ENCODE measurements at regions not wholly inside any gene's neighbourhood (a gene's known extent, or its start where the extent isn't known, plus 50 kb on each side); places are given as distances from the start of the nearest gene placed in this dataset.

DNA sequence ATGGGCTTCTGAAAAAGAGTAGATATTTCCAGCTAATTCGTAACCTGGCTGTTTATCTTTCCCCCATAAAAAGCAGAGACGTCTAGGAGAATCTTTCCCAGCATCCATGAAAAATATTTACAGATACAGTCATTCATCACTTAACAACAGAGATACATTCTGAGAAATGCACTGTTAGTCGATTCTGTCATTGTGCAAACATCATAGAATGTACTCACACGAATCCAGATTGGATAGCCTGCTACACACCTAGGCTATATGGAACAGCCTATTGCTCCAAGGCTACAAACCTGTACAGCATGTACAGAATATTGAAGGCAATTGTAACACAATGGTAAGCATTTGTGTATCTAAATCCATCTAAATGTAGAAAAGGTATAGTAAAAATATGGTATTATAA is 530.2 kb upstream of the NBEA start:
- H3K36me3 ChIP-seq, result no peaks in the 10 kb centered on the region
- H3K4me1 ChIP-seq, result no peaks in the 10 kb centered on the region
- no peak for TF ChIP-seq CTCF (IDR thresholded peaks at IDR 0.05)
- no peak for TF ChIP-seq POLR2A (IDR thresholded peaks at IDR 0.05)
- WGBS, 2 donors, result 89 to 96% methylated on average over 4 of the region's 4 CpGs
- no peak for DNase-seq
- no peak overlapping the region for H3K27ac ChIP-seq
- no peaks in the 10 kb centered on the region for H3K9me3 ChIP-seq
- no peaks in the 10 kb centered on the region for H3K27me3 ChIP-seq
- intact Hi-C loops (cut with DNase I), result no loop called here
- no peak overlapping the region for H3K4me3 ChIP-seq (replicated peaks in 1 of 3)

DNA sequence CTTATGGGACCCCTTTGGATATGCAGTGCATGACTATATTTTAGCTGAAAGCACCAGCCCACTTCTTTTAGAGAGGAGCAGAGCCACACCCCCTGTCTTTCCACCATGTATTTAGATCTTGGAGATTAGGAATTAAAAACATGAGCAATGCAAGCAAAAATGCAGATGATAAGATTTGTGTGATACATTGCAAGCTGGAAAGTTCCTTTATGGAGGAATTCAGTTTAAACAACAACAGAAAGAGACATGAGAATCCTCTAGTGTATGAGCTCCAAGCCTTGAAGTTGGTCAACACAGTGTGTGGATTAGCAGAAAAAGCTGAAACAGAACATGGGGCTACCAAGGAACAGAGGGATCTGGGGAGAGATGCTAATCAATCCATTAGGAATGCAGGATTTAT is 529.8 kb upstream of the NBEA start:
- H3K36me3 ChIP-seq, result no peaks in the 10 kb centered on the region
- H3K4me1 ChIP-seq, result no peaks in the 10 kb centered on the region
- intact Hi-C loops (cut with DNase I), result no loop called here
- TF ChIP-seq CTCF (IDR thresholded peaks at IDR 0.05) (no peak), POLR2A (IDR thresholded peaks at IDR 0.05) (no peak)
- H3K27me3 ChIP-seq, result no peaks in the 10 kb centered on the region
- no peak overlapping the region for H3K27ac ChIP-seq
- no peak for DNase-seq
- H3K9me3 ChIP-seq, result no peaks in the 10 kb centered on the region
- H3K4me3 ChIP-seq (replicated peaks in 1 of 3), result no peak overlapping the region

DNA sequence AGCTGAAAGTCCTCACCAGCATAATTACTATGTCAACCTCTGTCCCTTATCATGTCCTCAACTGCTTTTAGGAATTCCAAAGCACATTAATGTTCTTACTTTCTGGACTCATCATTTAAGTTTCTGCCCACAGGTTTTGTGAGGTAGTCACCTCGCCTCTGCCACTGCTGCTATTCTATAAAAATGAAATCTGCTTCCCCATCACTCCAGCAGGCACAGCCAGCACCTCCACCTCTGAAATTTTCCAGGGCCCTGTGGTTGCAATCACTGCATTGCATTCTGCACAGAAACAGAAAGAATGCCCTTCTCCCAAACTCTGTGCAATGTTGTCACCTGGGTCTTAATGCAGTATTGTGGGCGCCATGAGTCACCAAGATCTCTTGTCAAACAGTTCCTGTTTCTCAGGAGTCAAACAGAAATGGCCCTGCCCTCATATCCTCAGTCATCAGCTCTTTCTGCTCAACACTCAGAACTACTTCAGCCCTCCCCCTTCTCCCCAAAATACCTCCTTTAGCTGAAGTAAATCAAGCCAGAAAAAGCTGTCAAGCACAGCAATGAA is 529.2 kb upstream of the NBEA start:
- DNase-seq, result no peak
- H3K27ac ChIP-seq, result no peak overlapping the region
- H3K4me1 ChIP-seq, result no peaks in the 10 kb centered on the region
- WGBS, 2 donors, result 89 to 90% methylated on average over 2 of the region's 2 CpGs
- H3K27me3 ChIP-seq, result no peaks in the 10 kb centered on the region
- H3K36me3 ChIP-seq, result no peaks in the 10 kb centered on the region
- intact Hi-C loops (cut with DNase I), result no loop called here
- no peak overlapping the region for H3K4me3 ChIP-seq (replicated peaks in 1 of 3)
- TF ChIP-seq CTCF (IDR thresholded peaks at IDR 0.05), result no peak
- no peak for TF ChIP-seq POLR2A (IDR thresholded peaks at IDR 0.05)
- H3K9me3 ChIP-seq, result no peaks in the 10 kb centered on the region

DNA sequence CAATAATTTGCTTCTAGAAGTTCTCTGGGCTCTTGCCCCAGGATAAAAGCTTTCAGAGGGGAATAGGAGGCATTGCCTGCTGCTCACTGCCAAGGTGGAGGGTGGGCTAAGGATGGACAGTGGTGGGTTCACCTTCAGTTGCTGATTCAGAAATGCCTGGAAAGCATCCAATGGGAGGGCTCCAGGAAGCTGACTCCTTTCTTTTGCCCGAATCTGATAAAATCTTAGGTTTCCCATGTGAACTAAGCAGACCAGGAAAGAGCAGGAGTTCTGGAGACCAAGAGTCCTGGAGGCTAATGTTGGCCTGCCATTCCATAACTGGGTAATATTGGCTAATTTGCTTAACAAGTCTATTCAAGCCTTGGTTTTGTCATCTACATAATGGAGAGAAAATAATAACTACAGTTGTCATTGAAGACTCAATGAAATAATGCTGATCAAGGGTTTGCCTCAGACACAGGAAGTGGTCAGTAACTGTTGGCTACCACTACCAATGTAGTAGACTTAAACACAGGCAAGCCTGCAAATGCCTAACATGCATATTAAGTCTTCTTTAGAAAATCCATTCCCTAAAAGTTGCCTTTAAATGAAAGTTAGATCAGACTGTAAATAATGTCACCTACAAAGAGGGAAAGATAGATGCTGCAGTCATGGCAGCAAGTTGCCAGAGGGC is 528.4 kb upstream of the NBEA start:
- no peaks in the 10 kb centered on the region for H3K36me3 ChIP-seq
- intact Hi-C loops (cut with DNase I), result no loop called here
- TF ChIP-seq POLR2A (IDR thresholded peaks at IDR 0.05) (no peak), CTCF (IDR thresholded peaks at IDR 0.05) (no peak)

DNA sequence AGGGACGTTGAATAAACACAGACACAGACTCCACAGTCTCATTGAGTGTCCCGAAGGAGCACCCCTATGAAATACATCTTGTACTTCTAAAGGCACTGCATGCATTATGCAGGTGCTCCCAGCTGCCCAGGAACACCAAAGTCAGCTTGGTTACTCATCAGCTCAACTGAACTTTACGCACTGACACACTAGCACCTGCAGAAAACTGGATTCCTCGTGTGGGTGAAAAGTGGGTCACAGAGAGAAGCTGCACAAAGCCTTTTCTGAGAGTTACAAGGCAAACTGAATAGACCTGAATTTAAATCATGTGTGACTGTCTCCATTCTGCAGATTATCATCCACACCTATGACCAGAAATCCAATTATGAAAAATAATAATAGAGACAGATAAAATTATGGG is 527.5 kb upstream of the NBEA start:
- H3K27me3 ChIP-seq, result no peaks in the 10 kb centered on the region
- intact Hi-C loops (cut with DNase I), result no loop called here
- no peak overlapping the region for H3K27ac ChIP-seq
- no peaks in the 10 kb centered on the region for H3K36me3 ChIP-seq
- DNase-seq, result no peak
- 88 to 94% methylated on average over 4 of the region's 4 CpGs for WGBS, 2 donors
- H3K4me1 ChIP-seq, result no peaks in the 10 kb centered on the region
- no peak overlapping the region for H3K4me3 ChIP-seq (replicated peaks in 1 of 3)
- TF ChIP-seq CTCF (IDR thresholded peaks at IDR 0.05) (no peak), POLR2A (IDR thresholded peaks at IDR 0.05) (no peak)
- no peaks in the 10 kb centered on the region for H3K9me3 ChIP-seq

More for the DNA sequence above, 528.4 kb upstream of the NBEA start:
- Histone ChIP-seq H3K27ac (no peak overlapping the region), H3K4me1 (no peaks in the 10 kb centered on the region), H3K4me3 (replicated peaks in 1 of 3) (no peak overlapping the region), H3K27me3 (no peaks in the 10 kb centered on the region), H3K9me3 (no peaks in the 10 kb centered on the region)
- DNase-seq, result no peak
- WGBS, 2 donors, result 75 to 85% methylated on average over 1 of the region's 1 CpG

Data from thyroid gland (tissue), 4 donors.